Fibroblast of gingiva (primary cell): ENCODE measurements at regions not wholly inside any gene's neighbourhood (a gene's known extent, or its start where the extent isn't known, plus 50 kb on each side); places are given as distances from the start of the nearest gene placed in this dataset.

ENCODE experiments used
- DNase-seq: peaks from one replicate; pipeline ENCODE4 v3.0.0-alpha.2; 2011; ENCODE audit warnings: low read depth

DNA sequence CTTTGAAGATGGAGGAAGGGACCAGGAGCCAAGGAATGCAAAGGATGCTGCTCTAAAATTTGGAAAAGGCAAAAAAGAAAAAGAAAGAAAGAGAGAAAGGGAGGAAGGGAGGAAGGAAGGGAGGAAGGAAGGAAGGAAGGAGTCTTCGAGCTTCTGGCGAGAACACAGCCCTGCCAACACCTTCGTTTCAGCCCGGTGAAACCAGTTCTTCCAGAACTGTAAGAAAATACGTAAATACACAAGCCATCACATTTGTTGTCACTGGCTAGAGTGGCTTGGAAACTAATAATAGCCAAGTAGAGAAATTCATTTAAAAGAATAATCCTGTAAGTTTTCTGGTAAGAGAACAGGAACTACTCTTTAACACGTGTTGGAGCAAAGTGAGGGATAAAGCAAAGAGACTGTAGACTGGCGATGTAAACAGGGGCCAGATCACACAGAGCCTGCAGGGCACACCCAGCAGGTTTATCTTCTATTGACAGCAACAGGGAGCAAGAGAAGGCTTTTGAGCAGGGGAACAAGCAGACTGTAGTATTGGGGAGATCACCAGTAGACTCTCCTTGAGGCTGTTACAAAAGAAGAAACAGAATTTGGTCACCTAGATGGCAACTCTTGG, 188.7 kb upstream of the MPHOSPH6 start:
- no peak for DNase-seq

DNA sequence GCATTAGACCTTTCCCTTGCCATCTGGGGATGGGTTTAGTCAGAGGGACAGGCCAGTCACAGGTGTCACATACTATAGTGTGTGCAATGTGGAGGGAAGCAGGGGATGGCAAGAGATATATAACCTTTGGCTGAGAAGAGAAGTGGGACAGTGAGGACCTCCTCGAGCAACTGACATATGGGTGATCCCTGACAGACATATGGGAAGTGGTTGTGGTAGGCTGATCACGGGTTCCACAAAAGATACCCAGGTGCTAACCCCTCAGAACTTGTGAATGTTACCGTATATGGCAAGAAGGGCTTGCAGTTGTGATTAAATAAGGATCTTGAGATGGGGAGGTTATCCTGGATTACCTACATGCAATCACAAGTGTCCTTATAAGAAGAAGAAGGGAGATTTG, 188.1 kb upstream of the MPHOSPH6 start:
- no peak for DNase-seq

DNA sequence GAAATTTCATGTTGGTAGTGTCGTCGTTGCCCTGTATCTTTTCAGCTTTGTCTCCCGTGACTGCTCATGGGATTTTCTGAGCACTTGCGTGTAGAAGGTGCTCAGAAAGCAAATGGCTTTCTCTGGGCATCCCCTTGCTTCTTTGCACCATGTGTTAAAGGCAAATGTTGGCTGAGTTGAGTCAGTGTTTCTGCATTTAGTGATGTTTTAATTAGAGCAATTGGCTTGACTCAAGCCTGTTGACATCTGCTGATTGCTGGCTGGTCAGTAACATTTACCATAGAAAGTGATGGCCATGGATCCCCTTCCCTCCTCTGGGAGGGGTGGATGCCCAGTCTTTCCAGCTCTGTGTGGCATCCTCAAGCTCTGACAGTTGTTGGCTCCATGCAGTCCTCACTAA, 187.2 kb upstream of the MPHOSPH6 start:
- DNase-seq: no peak

DNA sequence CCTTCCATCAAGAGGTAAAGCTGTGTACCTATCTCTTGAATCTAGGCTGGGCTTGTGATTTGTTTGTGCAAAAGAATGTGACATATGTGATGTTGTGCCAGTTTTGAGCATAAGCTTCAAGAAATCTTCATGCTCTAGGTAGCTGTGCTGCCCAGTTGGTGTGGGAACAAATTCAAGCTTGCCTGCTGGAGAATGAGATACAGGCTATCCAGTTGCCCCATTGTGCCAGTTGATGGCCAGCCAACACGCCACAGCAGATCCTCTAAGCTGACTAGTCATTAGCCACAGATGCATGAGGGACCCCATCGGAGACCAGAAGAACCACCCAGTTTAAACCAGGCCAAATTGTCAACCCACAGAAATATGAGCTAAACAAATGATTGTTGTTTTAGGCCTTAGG, 180.5 kb upstream of the MPHOSPH6 start:
- DNase-seq: no peak

DNA sequence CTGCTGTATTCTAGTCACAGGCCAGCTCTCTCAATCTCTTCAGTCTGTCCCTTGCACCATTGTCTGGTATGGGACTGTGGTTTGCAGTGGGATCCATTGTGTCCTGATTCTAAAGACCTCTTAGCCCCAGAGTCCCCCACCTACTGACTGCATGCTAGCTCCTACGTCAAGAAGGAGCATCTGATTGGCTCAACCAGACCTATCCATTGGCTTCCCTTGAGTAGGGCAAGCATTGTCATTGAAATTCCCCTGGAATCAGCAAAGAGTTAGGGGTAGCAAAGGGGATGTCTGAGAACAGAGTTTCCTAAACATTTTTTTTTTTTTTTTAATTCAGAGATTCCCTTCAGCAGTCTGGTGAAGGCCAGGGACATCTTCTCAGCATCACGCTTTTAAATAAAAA, 175.3 kb upstream of the MPHOSPH6 start:
- no peak for DNase-seq

DNA sequence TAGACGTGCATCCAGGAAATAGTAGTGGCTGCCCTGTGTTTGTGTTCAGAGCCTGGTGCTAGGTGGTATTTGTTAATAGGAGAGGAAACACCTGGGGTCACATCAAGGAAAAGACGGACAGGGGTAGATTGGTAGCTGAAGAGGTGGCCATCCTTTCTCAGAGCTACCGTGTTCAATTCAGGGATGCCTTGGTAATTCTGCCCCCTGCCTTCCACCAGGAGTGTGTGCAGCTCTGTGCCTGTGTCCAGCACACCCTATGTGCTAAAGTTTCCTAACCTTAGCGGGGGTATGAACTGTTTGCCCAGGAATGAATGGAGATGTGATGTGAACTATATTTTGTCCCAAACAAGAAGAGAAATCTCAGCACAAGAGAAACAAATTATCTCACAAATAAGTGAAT, 174.1 kb upstream of the MPHOSPH6 start:
- DNase-seq: no peak

DNA sequence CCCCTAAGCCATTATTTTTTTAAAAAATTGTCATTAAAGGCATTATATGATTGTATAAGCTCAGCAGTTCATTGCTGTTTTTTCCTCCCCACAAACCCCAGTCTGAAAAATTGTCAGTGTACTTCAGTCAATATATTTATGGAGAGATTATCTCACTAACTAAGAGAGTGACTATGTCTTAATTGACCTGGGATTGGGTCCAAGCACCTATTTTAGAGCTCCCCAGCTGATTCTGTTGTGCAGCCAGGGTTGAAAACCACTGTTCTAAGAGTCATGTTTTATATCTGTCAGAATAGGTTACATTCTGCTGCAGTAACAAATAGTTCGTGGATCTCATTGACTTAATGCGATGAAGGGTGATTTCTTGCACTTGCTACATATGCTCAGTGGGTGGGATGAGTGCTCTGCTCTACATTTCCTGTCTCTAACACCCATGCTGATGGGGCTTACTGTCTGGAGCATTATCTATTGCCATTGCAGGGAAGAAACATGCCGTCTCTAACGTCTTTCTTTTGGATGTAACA, 171.2 kb upstream of the MPHOSPH6 start:
- DNase-seq: no peak

DNA sequence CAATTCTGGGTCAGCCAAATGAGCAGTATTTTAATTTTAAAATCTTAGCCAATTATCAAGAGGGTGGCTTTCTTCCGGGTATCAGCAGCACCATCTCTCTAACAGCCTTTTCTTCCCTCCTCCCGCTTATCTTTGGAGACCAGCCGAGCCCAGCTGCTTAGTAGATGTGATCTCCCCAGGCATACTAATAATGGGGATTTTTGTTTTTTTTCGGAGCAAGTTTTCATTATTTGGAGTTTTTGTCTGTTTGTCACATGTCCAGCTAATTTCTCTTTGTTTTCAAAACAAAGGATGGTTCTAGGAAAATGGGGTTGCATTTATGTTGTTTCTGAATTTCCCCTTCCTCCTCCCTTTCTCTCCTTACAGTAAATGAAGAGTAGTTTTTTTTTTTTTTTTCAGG, 170.5 kb upstream of the MPHOSPH6 start:
- no peak for DNase-seq

DNA sequence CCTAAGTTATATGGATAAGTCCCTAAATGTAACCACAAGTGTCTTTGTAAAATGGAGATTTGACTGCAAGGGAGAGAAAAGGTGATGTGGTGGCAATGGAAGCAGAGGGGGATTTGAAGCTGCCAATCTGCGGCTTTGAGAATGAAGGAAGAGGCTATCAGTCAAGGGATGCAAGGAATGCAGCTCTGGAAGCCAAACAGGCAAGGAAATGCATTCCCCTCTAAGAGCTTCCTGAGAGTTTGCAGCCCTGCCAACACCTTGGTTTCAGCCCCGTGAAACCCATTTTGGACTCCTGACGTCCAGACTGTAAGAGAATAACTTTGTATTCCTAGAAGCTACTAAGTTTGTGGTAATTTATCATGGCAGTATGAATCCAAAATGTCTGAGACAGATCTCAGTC, 167.3 kb upstream of the MPHOSPH6 start:
- DNase-seq: no peak

DNA sequence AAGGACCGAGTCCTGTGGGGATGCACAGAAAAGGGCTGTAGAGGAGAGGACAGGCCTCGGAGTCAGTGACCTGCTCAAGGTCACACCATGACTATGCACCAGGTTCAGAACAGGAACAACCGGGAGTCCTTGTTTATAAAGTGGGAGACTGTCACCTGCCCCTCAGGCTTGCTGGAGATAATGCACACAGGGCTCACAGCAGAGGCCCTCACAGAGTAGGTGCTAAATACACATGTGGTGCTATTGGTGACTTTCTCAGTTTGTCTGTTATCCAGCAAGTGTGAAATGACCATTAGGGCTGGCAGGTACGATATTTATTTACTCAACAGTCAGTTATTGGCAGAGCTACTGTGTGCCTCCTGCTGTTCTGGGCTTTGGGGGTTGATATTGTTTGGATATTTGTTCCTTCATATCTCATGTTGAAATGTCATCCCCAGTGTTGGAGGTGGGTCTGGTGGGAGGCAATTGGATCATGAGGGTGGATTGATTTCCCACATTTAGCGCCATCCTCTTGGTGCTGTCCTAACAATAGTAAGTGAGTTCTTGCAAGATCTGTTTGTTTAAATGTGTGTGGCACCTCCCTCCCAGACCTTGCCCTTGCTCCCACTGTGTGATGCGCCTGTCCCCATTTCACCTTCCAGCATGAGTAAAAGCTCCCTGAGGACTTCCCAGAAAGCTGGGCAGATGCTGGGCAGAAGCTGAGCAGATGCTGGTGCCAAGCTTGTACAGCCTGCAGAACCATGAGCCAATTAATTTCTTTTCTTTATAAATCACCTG, 162.1 kb upstream of the MPHOSPH6 start:
- no peak for DNase-seq

DNA sequence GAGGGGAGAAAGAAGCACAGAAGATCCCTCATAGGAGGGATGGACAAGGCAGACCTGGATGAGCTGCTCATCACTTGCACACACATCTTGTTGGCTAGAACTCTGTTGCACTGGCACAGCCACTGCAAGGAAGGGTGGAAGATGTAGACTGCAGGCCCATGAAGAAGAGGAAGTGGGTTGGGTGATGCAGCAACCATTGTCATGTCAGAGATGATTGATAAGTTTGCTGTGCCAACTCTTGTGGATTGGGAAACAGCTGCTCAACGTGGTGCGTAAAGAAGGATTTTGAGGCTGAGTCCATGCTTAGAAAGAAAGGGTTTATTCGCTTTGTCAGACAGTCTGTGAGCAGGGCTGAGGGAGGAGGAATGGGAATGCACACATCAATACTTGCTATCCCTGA, 161.4 kb upstream of the MPHOSPH6 start:
- no peak for DNase-seq

DNA sequence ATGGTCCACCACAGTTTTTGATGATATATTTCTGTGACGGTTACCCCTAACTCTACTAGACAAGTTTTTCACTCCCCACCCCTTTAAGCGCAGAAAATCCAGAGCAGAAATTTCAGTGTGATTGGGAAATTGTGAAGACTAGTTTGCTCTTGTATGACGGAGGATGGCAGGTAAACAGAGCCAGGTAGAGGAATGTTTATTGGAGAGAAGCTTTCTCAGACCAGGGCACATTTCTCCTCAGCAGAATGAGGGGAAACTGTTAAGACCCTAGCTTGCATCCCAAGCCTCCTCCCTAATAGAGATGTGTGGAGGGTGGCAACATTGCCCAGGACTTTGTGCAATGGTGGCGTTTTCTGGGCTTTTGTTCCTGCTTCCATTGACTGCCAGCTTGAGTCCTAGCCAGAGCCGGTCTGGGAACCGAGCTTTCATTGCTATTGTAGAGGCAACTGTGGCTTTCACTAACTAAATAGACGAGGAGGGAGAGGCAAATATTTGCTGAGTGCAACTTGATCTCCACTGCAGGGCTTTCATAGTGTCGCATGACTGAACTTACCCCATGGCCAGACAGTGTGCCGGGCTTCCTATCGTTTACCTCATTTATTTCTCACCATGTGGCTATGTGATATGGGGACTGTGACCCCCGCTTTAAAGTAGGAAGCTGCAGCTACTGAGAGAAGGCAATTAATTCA, 159.6 kb upstream of the MPHOSPH6 start:
- no peak for DNase-seq

DNA sequence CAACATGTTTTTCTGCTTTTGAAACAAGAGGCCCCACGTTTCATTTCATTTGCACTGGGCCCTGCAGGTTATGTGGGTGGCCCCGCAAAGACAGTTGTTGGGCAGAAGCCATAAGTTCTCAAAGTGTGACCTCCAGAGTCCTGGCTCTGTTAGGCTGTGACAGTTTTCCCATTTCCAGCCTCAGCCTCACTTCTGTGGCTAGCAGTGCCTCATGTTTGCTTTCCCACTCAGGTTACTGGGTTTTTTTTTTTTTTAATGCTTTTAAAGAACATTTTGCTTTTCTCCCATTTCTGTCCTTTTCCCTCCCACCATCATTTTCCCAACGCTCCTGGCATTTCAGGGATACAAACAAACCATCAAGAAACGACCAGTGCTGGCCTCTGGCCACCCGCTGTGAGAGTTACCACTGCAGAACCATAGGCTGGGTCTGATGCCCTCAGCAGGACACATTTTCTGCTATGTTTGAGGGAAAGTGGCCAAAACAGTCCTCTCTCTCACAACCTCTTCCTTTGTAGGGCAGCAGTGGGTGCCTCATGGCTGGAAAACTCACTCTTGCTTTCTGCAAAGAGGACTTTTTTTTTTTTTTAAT, 159.0 kb upstream of the MPHOSPH6 start:
- no peak for DNase-seq

DNA sequence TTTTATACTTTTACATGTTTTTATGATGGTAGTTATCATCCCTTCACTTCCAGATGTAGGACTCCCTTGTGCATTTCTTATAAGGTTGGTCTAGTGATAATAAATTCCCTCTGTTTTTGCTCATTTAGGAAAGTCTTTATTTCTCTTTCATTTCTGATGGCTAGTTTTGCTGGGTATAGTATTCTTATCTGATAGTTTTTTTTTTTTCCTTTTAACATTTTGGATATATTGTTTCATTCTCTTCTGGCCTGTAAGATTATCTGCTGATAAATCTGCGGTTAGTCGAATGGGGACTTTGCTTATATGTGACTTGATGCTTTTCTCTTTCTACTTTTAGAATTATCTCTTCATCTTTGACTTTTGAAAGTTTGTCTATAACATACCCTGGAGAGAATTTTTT, 153.1 kb upstream of the MPHOSPH6 start:
- no peak for DNase-seq

DNA sequence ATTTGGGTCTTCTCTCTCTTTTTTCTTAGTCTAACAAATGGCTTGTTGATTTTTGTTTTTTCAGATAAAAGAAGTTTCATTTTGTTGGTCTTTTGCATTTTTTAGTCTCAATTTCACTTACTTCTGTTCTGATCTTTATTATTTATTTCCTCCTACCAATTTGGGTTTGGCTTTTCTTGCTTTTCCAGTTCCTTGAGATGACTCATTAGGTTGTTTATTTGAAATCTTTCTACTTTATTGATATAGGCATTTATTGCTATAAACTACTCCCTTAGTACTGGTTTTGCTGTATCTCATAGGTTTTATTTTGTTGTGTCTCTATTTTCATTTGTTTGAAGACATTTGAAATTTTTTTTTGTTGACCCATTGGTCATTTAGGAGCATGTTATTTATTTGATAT, 152.2 kb upstream of the MPHOSPH6 start:
- DNase-seq: no peak

DNA sequence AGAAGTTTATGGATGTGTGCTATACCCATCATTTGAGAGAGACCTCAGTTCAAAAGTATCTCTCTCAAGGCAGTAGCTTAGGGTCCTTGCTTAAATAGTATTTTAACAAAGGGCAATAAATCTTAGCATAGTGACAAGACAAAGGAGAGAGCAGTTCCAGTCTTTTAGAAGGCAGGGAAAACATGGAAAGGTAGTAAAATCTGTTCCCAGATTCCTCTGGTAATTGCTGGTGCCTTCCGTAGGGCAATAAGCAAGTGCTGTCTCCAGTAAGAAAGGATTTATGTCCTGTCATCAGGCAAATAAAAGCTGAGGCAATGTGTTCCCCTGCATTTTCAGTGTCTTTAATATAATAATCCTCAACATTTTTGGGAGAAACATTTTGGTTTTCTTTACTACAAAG, 149.0 kb upstream of the MPHOSPH6 start:
- no peak for DNase-seq

DNA sequence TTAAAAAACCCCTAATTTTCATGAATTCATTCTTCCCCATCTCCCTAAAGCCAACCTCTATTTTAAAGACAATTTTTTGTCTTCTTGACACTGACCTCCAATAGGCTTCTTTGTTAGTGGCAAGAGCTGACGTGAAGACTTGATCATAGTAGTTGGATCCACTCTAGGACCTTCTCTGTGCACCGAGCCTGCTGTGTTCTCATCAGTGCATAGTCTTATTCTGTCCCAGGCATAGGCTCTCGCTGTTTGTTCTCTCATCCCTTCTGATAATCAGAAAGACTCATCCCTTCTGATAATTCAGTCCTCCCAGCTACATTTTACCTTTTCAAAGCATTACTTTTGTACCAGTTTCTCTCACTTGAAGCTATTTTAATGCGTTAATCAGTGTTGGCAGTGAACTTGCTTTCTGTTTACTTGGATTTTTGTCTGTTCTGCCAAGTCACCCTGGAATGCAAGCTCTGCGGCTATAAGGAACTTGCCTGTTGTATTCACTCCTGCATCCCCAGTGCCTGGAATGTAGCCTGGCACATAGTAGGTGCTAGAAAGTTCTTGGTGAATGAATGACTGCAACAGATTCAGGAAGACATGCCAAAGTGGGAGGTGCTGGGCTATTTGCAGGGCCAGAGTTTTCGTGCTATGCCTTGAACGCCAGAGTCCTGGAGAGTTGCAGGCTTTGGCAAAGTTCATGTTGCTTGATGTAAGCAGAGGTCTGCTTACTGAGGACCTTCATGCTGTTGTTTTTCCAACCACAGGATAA, 147.6 kb upstream of the MPHOSPH6 start:
- no peak for DNase-seq

DNA sequence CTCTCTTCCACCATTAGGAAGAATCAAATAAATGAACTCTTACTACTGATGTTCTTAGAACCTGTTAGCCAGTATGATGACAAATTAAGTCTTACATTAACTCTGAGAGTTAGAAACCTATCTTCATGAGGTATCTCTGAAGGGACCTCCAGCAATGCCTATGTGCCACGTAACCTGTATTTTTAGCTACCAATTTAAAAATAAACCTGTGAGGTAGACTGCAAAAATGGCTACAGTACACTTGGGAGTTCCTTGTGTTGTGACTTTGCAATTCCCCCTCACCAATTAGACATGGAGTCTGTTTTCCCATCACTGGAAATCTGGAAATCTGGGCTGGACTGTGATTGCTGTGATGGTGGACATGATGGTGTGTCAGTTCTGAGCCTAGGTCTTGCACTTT, 143.7 kb upstream of the MPHOSPH6 start:
- DNase-seq: no peak

DNA sequence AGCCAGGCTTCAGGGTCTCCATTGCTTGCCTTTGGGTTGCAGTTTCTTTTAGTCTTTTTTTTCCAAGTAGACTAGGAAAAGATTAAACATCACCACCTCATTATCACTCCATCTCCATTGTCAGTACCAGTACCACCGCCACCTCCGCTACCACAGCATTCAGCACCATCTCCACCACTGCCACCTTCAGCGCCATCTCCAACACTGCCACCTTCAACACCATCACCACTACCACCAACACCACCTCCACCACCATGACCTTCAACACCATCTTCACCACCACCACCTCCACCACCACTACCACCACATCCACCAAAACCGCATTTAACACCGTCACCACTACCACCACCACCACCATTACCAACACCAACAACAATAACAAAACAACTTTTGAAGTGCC, 141.5 kb upstream of the MPHOSPH6 start:
- DNase-seq: no peak

DNA sequence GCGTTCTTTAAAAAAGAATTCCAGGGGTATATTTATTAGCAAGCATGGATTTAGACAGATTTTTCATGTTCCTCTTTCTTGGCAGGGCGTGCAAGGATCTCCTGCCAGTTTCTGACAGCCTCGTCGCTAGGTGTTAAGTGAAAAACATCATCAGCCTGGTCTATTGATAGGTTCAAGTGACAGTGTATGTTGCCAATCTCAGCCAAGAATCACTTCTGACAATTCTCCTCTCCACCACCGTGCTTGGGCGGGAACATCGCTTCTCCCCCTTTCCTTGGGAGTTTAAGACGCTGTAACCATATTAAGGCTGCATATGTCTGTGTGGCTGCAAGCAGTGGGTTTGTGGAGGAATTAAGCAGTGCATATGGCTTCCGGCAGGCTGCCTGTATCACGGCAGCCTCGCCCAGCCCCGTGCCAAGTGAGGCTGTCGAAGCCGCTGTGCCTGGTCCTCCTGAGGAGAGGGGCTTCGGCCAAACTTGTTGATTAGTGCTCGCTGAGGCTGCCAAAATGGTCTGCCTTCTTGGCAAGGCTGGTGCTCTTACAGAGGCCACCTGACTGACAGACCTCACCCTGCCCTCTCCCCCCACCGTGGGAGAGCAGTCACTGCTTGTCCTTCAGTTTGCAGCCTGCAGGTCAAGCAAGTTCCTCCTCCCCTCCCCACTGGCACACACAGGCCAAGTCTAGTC, 132.2 kb upstream of the MPHOSPH6 start:
- DNase-seq: no peak

DNA sequence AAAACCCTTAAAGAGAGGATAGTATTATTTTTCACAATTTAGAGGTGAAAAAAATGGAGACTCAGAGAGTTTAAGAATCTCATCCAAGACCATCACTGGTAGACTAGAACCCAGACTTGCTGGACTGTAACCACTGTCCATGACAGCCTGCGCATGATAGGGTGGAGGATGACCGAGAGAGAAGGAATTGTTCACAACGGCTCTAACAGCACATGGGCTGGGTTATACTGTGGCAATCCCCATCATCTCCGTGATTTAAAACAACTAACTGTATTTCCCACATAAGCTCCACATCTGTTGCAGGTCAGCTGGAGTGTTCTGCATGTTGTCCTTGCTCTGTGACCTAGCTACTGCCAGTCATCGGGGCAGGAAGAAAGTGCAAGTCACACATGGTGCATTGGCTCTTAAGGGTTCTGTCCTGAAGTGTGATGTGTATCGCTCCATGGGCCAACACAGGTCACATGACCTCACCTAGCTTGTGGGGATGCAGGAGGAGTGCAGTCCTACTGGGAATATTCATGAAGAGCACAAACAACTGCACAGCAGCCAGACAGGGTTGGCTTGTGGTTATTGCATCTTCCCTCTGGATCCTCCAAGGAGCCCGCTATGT, 131.2 kb upstream of the MPHOSPH6 start:
- DNase-seq: no peak
